MCF 10A (cell line): ENCODE measurements at regions not wholly inside any gene's neighbourhood (a gene's known extent, or its start where the extent isn't known, plus 50 kb on each side); places are given as distances from the start of the nearest gene placed in this dataset.

ENCODE experiments used
- BruUV-seq: library from RNA; stranded (reverse); fragments of 400-500 nt; replicated peaks from 2 replicates; lab custom pipeline; 2021; lab: Mats Ljungman, UMichigan
- CTCF ChIA-PET: fragments of 300-600 bp; sonication (Branson Sonifier 250); formaldehyde crosslinking; extraction: SDS; loops from one replicate; lab custom pipeline; 2021; ENCODE audit warnings: antibody characterized with exemption, inconsistent platforms; lab: Yijun Ruan, JAX
- POLR2A ChIA-PET: fragments of 300-600, 350-650 bp; sonication (Branson Sonifier 250); formaldehyde crosslinking; extraction: SDS; loops from one replicate; lab custom pipeline; 2020; ENCODE audit warnings: antibody characterized with exemption, inconsistent platforms; lab: Yijun Ruan, JAX
- DNase-seq: peaks from one replicate; pipeline ENCODE4 v3.0.0-alpha.2; 2018; ENCODE audit not compliant: unreplicated experiment
- H3K27ac Mint-ChIP-seq: one replicate; pipeline ENCODE4 v1.8.0; 2022; ENCODE audit warnings: mild to moderate bottlenecking, low read depth, mixed read lengths; ENCODE audit not compliant: unreplicated experiment
- H3K27me3 Mint-ChIP-seq: one replicate; pipeline ENCODE4 v1.8.0; 2022; ENCODE audit warnings: mixed read lengths; ENCODE audit not compliant: insufficient read depth, unreplicated experiment
- H3K36me3 Mint-ChIP-seq: one replicate; pipeline ENCODE4 v1.8.0; 2022; ENCODE audit warnings: mild to moderate bottlenecking, moderate library complexity, mixed read lengths; ENCODE audit not compliant: insufficient read depth, unreplicated experiment
- H3K4me1 Mint-ChIP-seq: one replicate; pipeline ENCODE4 v1.8.0; 2022; ENCODE audit warnings: mixed read lengths; ENCODE audit not compliant: insufficient read depth, unreplicated experiment
- H3K4me3 Mint-ChIP-seq: one replicate; pipeline ENCODE4 v1.8.0; 2022; ENCODE audit warnings: mild to moderate bottlenecking, moderate library complexity, mixed read lengths; ENCODE audit not compliant: unreplicated experiment
- H3K9me3 Mint-ChIP-seq: one replicate; pipeline ENCODE4 v1.8.0; 2022; ENCODE audit warnings: mixed read lengths; ENCODE audit not compliant: unreplicated experiment
- CTCF ChIP-seq: fragments of 200-600 bp; IDR thresholded peaks from one replicate; pipeline ENCODE4 v1.8.0; 2022; ENCODE audit warnings: antibody characterized with exemption, mild to moderate bottlenecking; ENCODE audit not compliant: unreplicated experiment
- intact Hi-C: fragments of 100-400 bp; cut with micrococcal nuclease; formaldehyde crosslinking; loops from 2 replicates; pipeline ENCODE4 v1.14.1; 2022

DNA sequence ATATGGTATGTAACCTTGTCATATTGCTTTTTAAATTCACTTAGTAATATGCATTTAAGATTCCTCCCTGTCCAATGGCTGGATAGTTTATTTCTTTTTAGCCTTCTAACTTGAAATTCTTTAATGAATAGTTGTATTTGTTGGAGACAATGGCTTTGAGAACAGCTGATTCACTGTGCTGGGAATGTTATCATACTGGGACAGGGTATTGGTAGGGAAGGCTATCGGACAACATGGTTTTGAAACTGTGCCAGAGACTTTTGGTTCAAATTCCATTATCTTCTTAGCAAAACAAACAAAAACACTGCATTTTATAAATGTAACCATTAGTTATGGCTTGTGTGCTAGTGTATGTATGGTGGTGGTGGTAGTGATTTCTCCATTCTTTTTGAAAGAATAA, 517.1 kb upstream of the ANKRD30A start:
- ChIA-PET CTCF (no interaction called here), POLR2A (no interaction called here)
- DNase-seq, result peak; percentile 19
- Mint-ChIP-seq H3K9me3 (no peaks in the 10 kb centered on the region), H3K27me3 (no peaks in the 10 kb centered on the region), H3K4me1 (peaks cover 5% of the 10 kb centered on the region), H3K27ac (no peak overlapping the region), H3K4me3 (no peak overlapping the region), H3K36me3 (no peaks in the 10 kb centered on the region)
- TF ChIP-seq CTCF, result no peak
- BruUV-seq, result no TSS peak
- intact Hi-C loops, result loop anchor here (10.0 kb wide), 1 partner anchor 963 kb away; the partner anchor contains the start of gene FZD8

- Mint-ChIP-seq H3K36me3 (no peaks in the 10 kb centered on the region), H3K4me3 (no peak overlapping the region), H3K27me3 (no peaks in the 10 kb centered on the region), H3K27ac (peak overlapping the region; percentile 49), H3K9me3 (no peaks in the 10 kb centered on the region), H3K4me1 (peaks cover 19% of the 10 kb centered on the region)
- DNase-seq, result no peak
- intact Hi-C loops, result loop anchor here (10.0 kb wide), 1 partner anchor 962 kb away; the partner anchor contains the start of gene FZD8
- ChIA-PET CTCF (no interaction called here), POLR2A (interaction anchor here (0.9 kb wide), 1 partner anchor 119 kb away, joined by 3 read pairs; no protein-coding TSS in a partner anchor)
- BruUV-seq, result no TSS peak
- TF ChIP-seq CTCF, result no peak
These were observed 519.1 kb upstream of the ANKRD30A start for GRCh38 chr10:36606234-36606839.

DNA sequence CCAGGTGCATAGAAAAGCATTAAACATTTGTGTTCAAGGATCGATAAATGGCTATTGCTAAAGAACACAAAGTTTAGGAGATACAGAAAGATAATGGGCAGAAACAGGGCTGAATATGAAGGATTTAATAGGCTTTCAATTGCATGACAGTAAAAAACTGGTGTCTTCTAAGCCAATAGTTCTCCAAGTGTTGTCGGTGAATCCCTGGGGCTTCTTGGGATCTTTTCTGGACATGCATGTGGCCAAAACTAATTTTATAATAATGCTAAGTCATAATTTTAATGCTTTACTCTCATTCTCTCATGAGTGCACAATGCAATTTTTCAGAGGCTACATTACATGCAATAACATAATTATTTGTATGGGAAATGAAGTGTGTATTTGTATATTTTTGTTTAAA, 521.1 kb upstream of the ANKRD30A start:
- Mint-ChIP-seq H3K4me3 (no peak overlapping the region), H3K27me3 (no peaks in the 10 kb centered on the region), H3K36me3 (no peaks in the 10 kb centered on the region), H3K4me1 (peaks cover 19% of the 10 kb centered on the region), H3K9me3 (no peaks in the 10 kb centered on the region), H3K27ac (no peak overlapping the region)
- CTCF ChIA-PET, result no interaction called here
- DNase-seq, result no peak
- POLR2A ChIA-PET, result no interaction called here
- TF ChIP-seq CTCF, result no peak
- no TSS peak for BruUV-seq
- intact Hi-C loops, result loop anchor here (10.0 kb wide), 1 partner anchor 960 kb away; the partner anchor contains the start of gene FZD8

DNA sequence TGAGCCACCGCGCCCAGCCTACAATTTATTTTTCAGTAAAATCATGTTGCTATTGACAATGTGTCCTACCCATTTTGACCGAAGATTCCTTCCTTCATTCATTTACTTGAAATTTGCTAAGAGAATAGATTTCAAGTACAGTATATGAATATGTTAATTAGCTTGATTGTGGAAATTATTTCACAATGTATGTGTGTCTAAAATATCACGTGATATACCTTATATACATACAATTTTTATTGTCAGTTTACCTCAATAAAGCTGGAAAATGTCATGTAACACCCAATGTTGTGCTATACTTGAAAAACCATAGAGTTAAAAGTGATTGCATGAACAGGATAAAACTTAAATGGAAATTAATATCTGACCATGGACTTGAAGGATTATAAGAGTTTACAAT, 521.7 kb upstream of the ANKRD30A start:
- BruUV-seq, result no TSS peak
- intact Hi-C loops, result loop anchor here (10.0 kb wide), 1 partner anchor 959 kb away; the partner anchor contains the start of gene FZD8
- TF ChIP-seq CTCF, result no peak

More for the DNA sequence above, 521.7 kb upstream of the ANKRD30A start:
- H3K27ac Mint-ChIP-seq, result no peak overlapping the region
- no peak overlapping the region for H3K4me3 Mint-ChIP-seq
- CTCF ChIA-PET, result no interaction called here
- POLR2A ChIA-PET, result no interaction called here
- no peaks in the 10 kb centered on the region for H3K27me3 Mint-ChIP-seq
- no peaks in the 10 kb centered on the region for H3K9me3 Mint-ChIP-seq
- peaks cover 14% of the 10 kb centered on the region for H3K4me1 Mint-ChIP-seq
- DNase-seq, result no peak
- H3K36me3 Mint-ChIP-seq, result no peaks in the 10 kb centered on the region
